ENCODE measurements at regions not wholly inside any gene's neighbourhood (a gene's known extent, or its start where the extent isn't known, plus 50 kb on each side); places are given as distances from the start of the nearest gene placed in this dataset.

DNA sequence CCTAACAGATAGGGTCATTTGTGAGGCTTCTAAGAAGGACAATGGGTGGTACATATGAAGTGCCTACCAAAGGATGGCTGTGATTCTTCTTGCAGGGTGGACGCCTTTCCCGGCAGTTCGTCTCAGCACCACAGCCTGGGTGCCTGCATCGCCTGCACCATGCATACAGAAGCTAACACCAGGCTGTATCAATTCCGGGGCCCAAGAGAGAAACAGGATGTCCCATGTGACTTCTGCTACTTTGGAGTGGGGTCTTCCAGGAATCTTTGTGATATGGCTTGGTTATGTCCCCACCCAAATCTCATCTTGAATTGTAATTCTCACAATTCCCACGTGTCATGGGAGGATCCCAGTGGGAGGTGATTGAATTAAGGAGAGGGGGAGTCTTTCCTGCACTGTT lies 251.6 kb upstream of the TNRC6C start:
- TF ChIP-seq, protein P1, sequence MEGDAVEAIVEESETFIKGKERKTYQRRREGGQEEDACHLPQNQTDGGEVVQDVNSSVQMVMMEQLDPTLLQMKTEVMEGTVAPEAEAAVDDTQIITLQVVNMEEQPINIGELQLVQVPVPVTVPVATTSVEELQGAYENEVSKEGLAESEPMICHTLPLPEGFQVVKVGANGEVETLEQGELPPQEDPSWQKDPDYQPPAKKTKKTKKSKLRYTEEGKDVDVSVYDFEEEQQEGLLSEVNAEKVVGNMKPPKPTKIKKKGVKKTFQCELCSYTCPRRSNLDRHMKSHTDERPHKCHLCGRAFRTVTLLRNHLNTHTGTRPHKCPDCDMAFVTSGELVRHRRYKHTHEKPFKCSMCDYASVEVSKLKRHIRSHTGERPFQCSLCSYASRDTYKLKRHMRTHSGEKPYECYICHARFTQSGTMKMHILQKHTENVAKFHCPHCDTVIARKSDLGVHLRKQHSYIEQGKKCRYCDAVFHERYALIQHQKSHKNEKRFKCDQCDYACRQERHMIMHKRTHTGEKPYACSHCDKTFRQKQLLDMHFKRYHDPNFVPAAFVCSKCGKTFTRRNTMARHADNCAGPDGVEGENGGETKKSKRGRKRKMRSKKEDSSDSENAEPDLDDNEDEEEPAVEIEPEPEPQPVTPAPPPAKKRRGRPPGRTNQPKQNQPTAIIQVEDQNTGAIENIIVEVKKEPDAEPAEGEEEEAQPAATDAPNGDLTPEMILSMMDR (IDR thresholded peaks at IDR 0.05; ENCODE audit: borderline replicate concordance), result no peak
- intact Hi-C loops (cut with micrococcal nuclease), result no loop called here

DNA sequence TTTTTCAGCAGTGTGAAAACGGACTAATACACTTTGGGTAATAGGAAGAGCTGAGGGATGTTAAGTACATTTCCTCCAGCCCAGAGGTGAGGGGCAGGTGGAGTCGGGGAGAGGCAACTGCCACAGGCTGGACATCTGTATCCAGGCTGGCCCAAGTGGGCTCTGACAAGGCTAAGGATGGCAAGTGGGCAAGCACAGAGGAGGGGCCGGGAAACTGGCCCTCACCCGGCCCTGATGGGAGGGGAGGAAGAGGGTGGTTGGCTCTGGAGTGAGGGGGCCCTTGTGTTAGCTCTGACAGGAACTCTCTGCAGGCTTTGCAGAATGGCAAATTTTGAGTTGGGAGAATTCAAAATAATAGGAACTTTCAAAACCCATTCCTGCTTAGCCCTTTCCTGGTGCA lies 251.0 kb upstream of the TNRC6C start:
- Histone ChIP-seq H3K9me3 (replicated peaks) (peaks cover 36% of the 10 kb centered on the region), H3K36me3 (no peaks in the 10 kb centered on the region), H3K27me3 (ENCODE audit: low read depth) (no peaks in the 10 kb centered on the region), H3K27ac (replicated peaks) (no peak overlapping the region), H3K4me1 (no peaks in the 10 kb centered on the region), H3K4me3 (no peak overlapping the region)
- TF ChIP-seq, protein P1 (IDR thresholded peaks at IDR 0.05; ENCODE audit: borderline replicate concordance), result no peak
- intact Hi-C loops (cut with micrococcal nuclease), result no loop called here
- no peak for DNase-seq

More for the DNA sequence above, 251.6 kb upstream of the TNRC6C start:
- Histone ChIP-seq H3K27me3 (ENCODE audit: low read depth) (no peaks in the 10 kb centered on the region), H3K36me3 (no peaks in the 10 kb centered on the region), H3K4me3 (no peak overlapping the region), H3K27ac (replicated peaks) (no peak overlapping the region), H3K4me1 (no peaks in the 10 kb centered on the region), H3K9me3 (replicated peaks) (peaks cover 37% of the 10 kb centered on the region)
- no peak for DNase-seq

- intact Hi-C loops (cut with micrococcal nuclease), result no loop called here
- H3K36me3 ChIP-seq, result no peaks in the 10 kb centered on the region
Observed at GRCh38 chr17:77708049-77708448, 250.5 kb upstream of the TNRC6C start.

GRCh38 chr17:77708936-77709335 lies 249.6 kb upstream of the TNRC6C start:
- no peaks in the 10 kb centered on the region for H3K36me3 ChIP-seq
- intact Hi-C loops (cut with micrococcal nuclease), result no loop called here
- no peak overlapping the region for H3K27ac ChIP-seq (replicated peaks)
- TF ChIP-seq, protein P1 (IDR thresholded peaks at IDR 0.05; ENCODE audit: borderline replicate concordance), result no peak
- no peaks in the 10 kb centered on the region for H3K4me1 ChIP-seq
- H3K4me3 ChIP-seq, result no peak overlapping the region
- no peak for DNase-seq
- H3K27me3 ChIP-seq (ENCODE audit: low read depth), result no peaks in the 10 kb centered on the region
- peaks cover 39% of the 10 kb centered on the region for H3K9me3 ChIP-seq (replicated peaks)

More at GRCh38 chr17:77708049-77708448, 250.5 kb upstream of the TNRC6C start:
- DNase-seq, result no peak
- Histone ChIP-seq H3K4me3 (no peak overlapping the region), H3K27ac (replicated peaks) (no peak overlapping the region), H3K27me3 (ENCODE audit: low read depth) (no peaks in the 10 kb centered on the region), H3K9me3 (replicated peaks) (peaks cover 39% of the 10 kb centered on the region), H3K4me1 (no peaks in the 10 kb centered on the region)
- TF ChIP-seq, protein P1 (IDR thresholded peaks at IDR 0.05; ENCODE audit: borderline replicate concordance), result no peak

GRCh38 chr17:77709594-77709993 lies 248.9 kb upstream of the TNRC6C start:
- intact Hi-C loops (cut with micrococcal nuclease), result no loop called here
- DNase-seq, result no peak

More at GRCh38 chr17:77709594-77709993, 248.9 kb upstream of the TNRC6C start:
- Histone ChIP-seq H3K4me1 (no peaks in the 10 kb centered on the region), H3K27ac (replicated peaks) (no peak overlapping the region), H3K9me3 (replicated peaks) (peaks cover 39% of the 10 kb centered on the region), H3K27me3 (ENCODE audit: low read depth) (no peaks in the 10 kb centered on the region), H3K36me3 (no peaks in the 10 kb centered on the region), H3K4me3 (no peak overlapping the region)
- TF ChIP-seq, protein P1 (IDR thresholded peaks at IDR 0.05; ENCODE audit: borderline replicate concordance), result no peak

All from left ventricle myocardium inferior (tissue), 1 donor.